ENCODE measurements at regions not wholly inside any gene's neighbourhood (a gene's known extent, or its start where the extent isn't known, plus 50 kb on each side); places are given as distances from the start of the nearest gene placed in this dataset.
A peak's percentile ranks its signal among the peaks of the same experiment; 100 is the strongest.

DNA sequence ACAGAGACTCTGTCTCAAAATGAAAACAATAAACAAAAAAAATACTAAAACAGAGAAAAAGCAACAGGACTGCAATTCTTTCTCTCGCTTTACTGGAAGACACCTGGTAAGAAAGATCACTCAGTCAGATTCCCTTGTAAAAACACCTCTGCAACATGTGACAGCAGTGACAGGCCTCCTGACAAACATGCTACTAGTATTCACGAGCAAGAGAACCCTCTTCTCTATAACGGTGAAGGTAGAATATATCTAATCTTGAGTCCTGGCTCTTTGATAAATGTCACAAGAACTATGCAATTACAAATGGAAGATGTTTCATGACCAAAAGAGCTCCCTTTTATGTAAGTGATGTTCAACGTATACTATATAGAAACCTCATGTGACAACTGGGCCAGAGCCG lies 986.7 kb upstream of the LRRN3 start:
- no peak for DNase-seq (ENCODE audit: insufficient read length, low spot score)
- TF ChIP-seq, protein P1, sequence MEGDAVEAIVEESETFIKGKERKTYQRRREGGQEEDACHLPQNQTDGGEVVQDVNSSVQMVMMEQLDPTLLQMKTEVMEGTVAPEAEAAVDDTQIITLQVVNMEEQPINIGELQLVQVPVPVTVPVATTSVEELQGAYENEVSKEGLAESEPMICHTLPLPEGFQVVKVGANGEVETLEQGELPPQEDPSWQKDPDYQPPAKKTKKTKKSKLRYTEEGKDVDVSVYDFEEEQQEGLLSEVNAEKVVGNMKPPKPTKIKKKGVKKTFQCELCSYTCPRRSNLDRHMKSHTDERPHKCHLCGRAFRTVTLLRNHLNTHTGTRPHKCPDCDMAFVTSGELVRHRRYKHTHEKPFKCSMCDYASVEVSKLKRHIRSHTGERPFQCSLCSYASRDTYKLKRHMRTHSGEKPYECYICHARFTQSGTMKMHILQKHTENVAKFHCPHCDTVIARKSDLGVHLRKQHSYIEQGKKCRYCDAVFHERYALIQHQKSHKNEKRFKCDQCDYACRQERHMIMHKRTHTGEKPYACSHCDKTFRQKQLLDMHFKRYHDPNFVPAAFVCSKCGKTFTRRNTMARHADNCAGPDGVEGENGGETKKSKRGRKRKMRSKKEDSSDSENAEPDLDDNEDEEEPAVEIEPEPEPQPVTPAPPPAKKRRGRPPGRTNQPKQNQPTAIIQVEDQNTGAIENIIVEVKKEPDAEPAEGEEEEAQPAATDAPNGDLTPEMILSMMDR (IDR thresholded peaks at IDR 0.05; ENCODE audit: insufficient read depth, missing control alignments), result no peak
- FAIRE-seq, result no peak

DNA sequence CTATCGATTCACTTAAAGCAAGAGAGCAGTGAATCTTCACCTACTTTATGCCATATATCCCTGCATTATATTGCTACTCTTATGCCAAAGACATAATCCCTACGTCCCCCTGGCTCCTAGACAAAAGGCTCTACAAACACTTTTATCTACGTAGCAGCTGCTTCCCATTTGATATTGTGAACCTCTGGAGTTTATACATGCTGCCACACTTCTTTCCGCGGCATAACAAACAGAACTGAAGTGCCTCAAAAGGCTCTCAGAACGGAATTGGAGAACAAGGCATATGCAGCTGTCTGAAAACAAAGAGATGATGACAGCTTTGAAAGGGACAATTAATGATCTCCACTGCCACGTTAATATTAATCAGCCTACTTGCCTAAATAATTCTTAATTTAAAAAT lies 985.6 kb upstream of the LRRN3 start:
- DNase-seq (ENCODE audit: insufficient read length, low spot score) (no peak), FAIRE-seq (no peak)

DNA sequence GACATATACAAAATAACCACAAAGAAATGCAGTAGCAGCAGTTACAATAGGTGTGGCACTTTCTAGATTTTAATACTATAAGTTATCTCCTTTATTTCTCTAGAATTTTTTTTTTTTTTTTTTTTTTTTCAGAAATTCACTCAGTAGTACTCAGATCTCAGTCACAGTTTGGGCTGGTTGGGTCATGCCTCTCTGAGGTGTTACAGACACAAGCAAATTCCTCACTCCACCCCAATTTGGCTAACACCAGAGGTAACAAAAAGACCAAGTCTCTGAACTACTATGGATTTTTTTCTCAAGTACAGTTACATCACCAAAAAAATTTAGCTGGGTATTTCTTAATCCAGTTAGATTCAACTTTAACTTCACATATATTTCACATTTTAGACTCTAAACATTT lies 985.1 kb upstream of the LRRN3 start:
- TF ChIP-seq, protein P1 (IDR thresholded peaks at IDR 0.05; ENCODE audit: insufficient read depth, missing control alignments), result no peak
- DNase-seq (ENCODE audit: insufficient read length, low spot score) (no peak), FAIRE-seq (no peak)

More for the DNA sequence above, 985.6 kb upstream of the LRRN3 start:
- TF ChIP-seq, protein P1 (IDR thresholded peaks at IDR 0.05; ENCODE audit: insufficient read depth, missing control alignments), result no peak

DNA sequence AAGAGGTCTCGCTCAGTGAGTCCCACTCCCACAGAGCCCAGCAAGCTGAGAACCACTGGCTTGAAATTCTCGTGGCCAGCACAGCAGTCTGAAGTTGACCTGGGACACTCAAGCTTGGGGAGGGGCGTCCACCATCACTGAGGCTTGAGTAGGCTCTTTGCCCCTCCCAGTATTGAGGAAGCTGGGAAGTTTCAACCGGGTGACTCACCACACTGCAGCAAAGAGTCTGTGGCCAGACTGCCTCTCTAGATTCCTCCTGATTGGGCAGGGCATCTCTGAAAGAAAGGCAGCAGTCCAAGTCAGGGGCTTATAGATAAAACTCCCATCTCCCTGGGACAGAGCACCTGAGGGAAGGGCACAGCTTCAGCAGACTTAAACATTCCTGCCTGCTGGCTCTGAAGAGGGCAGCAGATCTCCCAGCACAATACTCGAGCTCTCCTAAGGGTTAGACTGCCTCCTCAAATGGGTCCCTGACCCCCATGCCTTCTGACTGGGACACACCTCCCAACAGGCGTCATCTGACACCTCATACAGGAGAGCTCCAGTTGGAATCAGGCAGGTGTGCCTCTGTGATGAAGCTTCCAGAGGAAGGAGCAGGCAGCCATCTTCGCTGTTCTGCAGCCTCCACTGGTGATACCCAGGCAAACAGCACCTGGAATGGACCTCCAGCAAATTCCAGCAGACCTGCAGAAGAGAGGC lies 970.9 kb upstream of the LRRN3 start:
- DNase-seq (ENCODE audit: insufficient read length, low spot score) (no peak), FAIRE-seq (no peak)
- TF ChIP-seq, protein P1 (IDR thresholded peaks at IDR 0.05; ENCODE audit: insufficient read depth, missing control alignments), result no peak

DNA sequence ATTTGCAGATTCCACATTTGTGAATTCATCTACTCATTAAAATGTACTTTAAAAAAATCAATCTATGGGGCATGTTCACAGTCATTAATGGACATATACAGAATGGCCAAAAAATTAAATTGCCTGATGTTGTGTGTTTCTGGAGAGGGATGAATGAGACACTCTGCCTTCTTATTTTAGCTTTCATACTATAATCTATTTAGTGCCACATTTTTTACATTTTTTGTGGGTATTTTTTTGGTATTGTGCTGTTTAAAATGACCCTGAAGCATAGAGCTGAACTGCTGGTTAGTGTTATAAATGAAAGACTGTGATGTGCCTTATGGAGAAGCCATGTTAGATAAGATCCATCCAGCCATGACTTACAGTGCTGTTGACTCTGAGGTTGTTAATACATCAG lies 961.8 kb upstream of the LRRN3 start:
- DNase-seq (ENCODE audit: insufficient read length, low spot score), result no peak
- TF ChIP-seq, protein P1 (IDR thresholded peaks at IDR 0.05; ENCODE audit: insufficient read depth, missing control alignments), result no peak
- no peak for FAIRE-seq

DNA sequence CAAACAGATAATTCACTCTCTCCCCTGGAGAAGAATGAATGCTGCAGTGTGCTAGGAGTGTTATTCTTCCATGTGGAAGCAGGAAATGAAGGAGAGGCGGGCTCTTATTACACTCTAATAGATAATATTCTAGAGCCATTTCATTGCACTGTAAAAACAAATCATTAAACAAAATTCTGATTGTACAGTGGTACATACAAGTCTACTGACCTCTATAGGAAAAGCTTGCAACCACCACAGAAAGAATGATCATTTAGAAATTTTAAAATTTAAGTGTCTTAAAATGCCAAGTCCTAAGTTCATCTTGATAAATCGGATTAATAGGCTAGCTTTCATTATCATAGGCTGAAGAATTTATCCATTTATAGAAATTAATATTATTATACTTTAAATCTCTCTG lies 960.3 kb upstream of the LRRN3 start:
- TF ChIP-seq, protein P1 (IDR thresholded peaks at IDR 0.05; ENCODE audit: insufficient read depth, missing control alignments), result peak; percentile 35
- FAIRE-seq, result no peak
- DNase-seq (ENCODE audit: insufficient read length, low spot score), result no peak

DNA sequence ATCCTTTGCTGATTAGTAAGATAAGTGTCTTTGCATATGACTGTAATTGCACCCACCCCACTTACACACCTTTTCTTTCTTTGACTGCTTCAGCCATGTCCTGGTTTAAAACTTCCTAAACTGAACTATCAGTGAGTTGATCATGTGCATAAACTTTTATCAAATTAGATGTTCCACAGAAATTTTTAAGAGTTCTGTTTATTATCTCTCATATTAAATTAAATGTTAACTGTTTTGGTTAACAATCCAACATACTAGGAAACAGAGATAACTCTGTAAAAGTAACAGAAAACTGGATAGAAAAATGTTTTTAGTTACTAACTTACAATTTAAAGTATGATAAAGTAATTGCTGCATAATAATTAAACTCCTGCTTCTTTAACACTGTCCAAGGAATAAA lies 959.6 kb upstream of the LRRN3 start:
- TF ChIP-seq, protein P1 (IDR thresholded peaks at IDR 0.05; ENCODE audit: insufficient read depth, missing control alignments), result no peak
- DNase-seq (ENCODE audit: insufficient read length, low spot score), result no peak
- no peak for FAIRE-seq
